Mucosa of rectum (tissue), 2 donors: ENCODE measurements at regions not wholly inside any gene's neighbourhood (a gene's known extent, or its start where the extent isn't known, plus 50 kb on each side); places are given as distances from the start of the nearest gene placed in this dataset.

ENCODE experiments used
- H3K27ac ChIP-seq, 2 donors: one replicate each; pipeline ENCODE4 v1.7.0; 2013; ENCODE audit warnings: inconsistent platforms in 2 of 2, low read depth in 2 of 2, low read length in 2 of 2
- H3K27me3 ChIP-seq, 2 donors: one replicate each; pipeline ENCODE4 v1.7.0; 2013; ENCODE audit warnings: low read length in 2 of 2; ENCODE audit not compliant: control insufficient read depth in 2 of 2, insufficient read depth in 2 of 2
- H3K36me3 ChIP-seq, 2 donors: one replicate each; pipeline ENCODE4 v1.7.0; 2013; ENCODE audit warnings: low read length in 2 of 2; ENCODE audit not compliant: control insufficient read depth in 2 of 2, insufficient read depth in 2 of 2
- H3K4me1 ChIP-seq, 2 donors: one replicate each; pipeline ENCODE4 v1.7.0; 2013; ENCODE audit warnings: low read length in 2 of 2, mild to moderate bottlenecking in 1 of 2; ENCODE audit not compliant: control insufficient read depth in 2 of 2, insufficient read depth in 2 of 2
- H3K4me3 ChIP-seq, 2 donors: one replicate each; pipeline ENCODE4 v1.7.0; 2013; ENCODE audit warnings: low read length in 2 of 2
- H3K9ac ChIP-seq, 2 donors: one replicate each; pipeline ENCODE4 v1.7.0; 2013; ENCODE audit warnings: low read length in 2 of 2, low read depth in 1 of 2, mild to moderate bottlenecking in 1 of 2
- H3K9me3 ChIP-seq, 2 donors: one replicate each; pipeline ENCODE4 v1.7.0; 2013; ENCODE audit warnings: low read length in 2 of 2; ENCODE audit not compliant: control insufficient read depth in 2 of 2
- donor health status: healthy.
- donor health status: Normal muscosa, but diverticular disease.

GRCh38 chr5:125175348-125176004 is 429.0 kb upstream of the ZNF608 start:
- H3K27ac ChIP-seq: peak overlapping the region; percentile 4 to 44
- H3K36me3 ChIP-seq: no peaks in the 10 kb centered on the region
- no peak overlapping the region for H3K4me3 ChIP-seq
- H3K9me3 ChIP-seq: peaks cover 0 to 3% of the 10 kb centered on the region in 2 donors
- no peaks in the 10 kb centered on the region for H3K27me3 ChIP-seq
- no peak overlapping the region for H3K9ac ChIP-seq
- peaks cover 6 to 7% of the 10 kb centered on the region in 2 donors for H3K4me1 ChIP-seq

GRCh38 chr5:125176005-125176390 is 429.6 kb upstream of the ZNF608 start:
- peaks cover 6 to 7% of the 10 kb centered on the region in 2 donors for H3K4me1 ChIP-seq
- no peak overlapping the region for H3K9ac ChIP-seq
- H3K4me3 ChIP-seq: no peak overlapping the region
- H3K9me3 ChIP-seq: peaks cover 0 to 3% of the 10 kb centered on the region in 2 donors
- H3K27me3 ChIP-seq: no peaks in the 10 kb centered on the region
- H3K36me3 ChIP-seq: no peaks in the 10 kb centered on the region
- peak overlapping the region; percentile 5 to 55 for H3K27ac ChIP-seq

- Histone ChIP-seq H3K4me1 (peaks cover 6 to 7% of the 10 kb centered on the region in 2 donors), H3K9me3 (peaks cover 0 to 3% of the 10 kb centered on the region in 2 donors), H3K27ac (no peak overlapping the region), H3K36me3 (no peaks in the 10 kb centered on the region), H3K9ac (no peak overlapping the region), H3K4me3 (no peak overlapping the region), H3K27me3 (no peaks in the 10 kb centered on the region)
Observed at GRCh38 chr5:125177340-125177739, 430.9 kb upstream of the ZNF608 start.

- no peaks in the 10 kb centered on the region for H3K27me3 ChIP-seq
- no peak overlapping the region for H3K27ac ChIP-seq
- no peak overlapping the region for H3K4me3 ChIP-seq
- H3K9me3 ChIP-seq: peaks cover 0 to 3% of the 10 kb centered on the region in 2 donors
- peaks cover 6 to 7% of the 10 kb centered on the region in 2 donors for H3K4me1 ChIP-seq
- no peak overlapping the region for H3K9ac ChIP-seq
- H3K36me3 ChIP-seq: no peaks in the 10 kb centered on the region
Observed at GRCh38 chr5:125179612-125180011, 433.2 kb upstream of the ZNF608 start.

- Histone ChIP-seq H3K4me1 (peaks cover 6 to 7% of the 10 kb centered on the region in 2 donors), H3K4me3 (no peak overlapping the region), H3K27me3 (no peaks in the 10 kb centered on the region), H3K27ac (no peak overlapping the region), H3K9me3 (no peaks in the 10 kb centered on the region), H3K36me3 (no peaks in the 10 kb centered on the region), H3K9ac (no peak overlapping the region)
Observed at GRCh38 chr5:125180231-125180829, 433.9 kb upstream of the ZNF608 start.

- no peaks in the 10 kb centered on the region for H3K27me3 ChIP-seq
- H3K9me3 ChIP-seq: no peaks in the 10 kb centered on the region
- no peak overlapping the region for H3K4me3 ChIP-seq
- no peak overlapping the region for H3K9ac ChIP-seq
- H3K4me1 ChIP-seq: peaks cover 6% of the 10 kb centered on the region in 2 donors
- H3K27ac ChIP-seq: no peak overlapping the region
- no peaks in the 10 kb centered on the region for H3K36me3 ChIP-seq
Observed at GRCh38 chr5:125181159-125181558, 434.7 kb upstream of the ZNF608 start.

GRCh38 chr5:125181955-125182354 is 435.5 kb upstream of the ZNF608 start:
- no peaks in the 10 kb centered on the region for H3K27me3 ChIP-seq
- no peak overlapping the region for H3K9ac ChIP-seq
- no peaks in the 10 kb centered on the region for H3K36me3 ChIP-seq
- no peak overlapping the region for H3K4me3 ChIP-seq
- H3K4me1 ChIP-seq: no peaks in the 10 kb centered on the region
- H3K27ac ChIP-seq: no peak overlapping the region
- no peaks in the 10 kb centered on the region for H3K9me3 ChIP-seq

- Histone ChIP-seq H3K27me3 (no peaks in the 10 kb centered on the region), H3K9ac (no peak overlapping the region), H3K9me3 (no peaks in the 10 kb centered on the region), H3K4me1 (no peaks in the 10 kb centered on the region), H3K36me3 (no peaks in the 10 kb centered on the region), H3K27ac (no peak overlapping the region), H3K4me3 (no peak overlapping the region)
Observed at GRCh38 chr5:125185740-125186139, 439.3 kb upstream of the ZNF608 start.

- H3K27ac ChIP-seq: no peak overlapping the region
- H3K27me3 ChIP-seq: no peaks in the 10 kb centered on the region
- H3K9ac ChIP-seq: no peak overlapping the region
- no peaks in the 10 kb centered on the region for H3K36me3 ChIP-seq
- no peak overlapping the region for H3K4me3 ChIP-seq
- H3K4me1 ChIP-seq: no peaks in the 10 kb centered on the region
- H3K9me3 ChIP-seq: no peaks in the 10 kb centered on the region
Observed at GRCh38 chr5:125186911-125187375, 440.5 kb upstream of the ZNF608 start.

- H3K27ac ChIP-seq: no peak overlapping the region
- no peaks in the 10 kb centered on the region for H3K9me3 ChIP-seq
- no peaks in the 10 kb centered on the region for H3K36me3 ChIP-seq
- H3K4me1 ChIP-seq: no peaks in the 10 kb centered on the region
- no peaks in the 10 kb centered on the region for H3K27me3 ChIP-seq
- no peak overlapping the region for H3K9ac ChIP-seq
- H3K4me3 ChIP-seq: no peak overlapping the region
Observed at GRCh38 chr5:125189531-125189941, 443.1 kb upstream of the ZNF608 start.
